Amygdala (tissue), 56 donors: ENCODE measurements at regions not wholly inside any gene's neighbourhood (a gene's known extent, or its start where the extent isn't known, plus 50 kb on each side); places are given as distances from the start of the nearest gene placed in this dataset.
"Not testable (repeated sequence)": the region's sequence is repeated elsewhere in the genome, so short reads cannot be mapped to it uniquely, and the experiment has no call there.

Experiments
- DNase-seq, 56 donors: peaks; one replicate each; lab custom pipeline; 2025; lab: John Stamatoyannopoulos, UW

- DNase-seq, result no peak
Observed at GRCh38 chr1:29599071-29599470, 362.7 kb downstream of the PTPRU start.

- no peak for DNase-seq
Observed at GRCh38 chr1:29597861-29598260, 361.5 kb downstream of the PTPRU start.

GRCh38 chr1:29593601-29594382 lies 357.5 kb downstream of the PTPRU start:
- no peak for DNase-seq

GRCh38 chr1:29592731-29593130 lies 356.4 kb downstream of the PTPRU start:
- no peak for DNase-seq

GRCh38 chr1:29592261-29592615 lies 355.9 kb downstream of the PTPRU start:
- DNase-seq, result no peak

- no peak for DNase-seq
Observed at GRCh38 chr1:29591601-29592260, 355.4 kb downstream of the PTPRU start.

GRCh38 chr1:29590583-29591565 lies 354.6 kb downstream of the PTPRU start:
- DNase-seq, result no peak

- not testable (repeated sequence) for DNase-seq
Observed at GRCh38 chr1:29589716-29590115, 353.4 kb downstream of the PTPRU start.

GRCh38 chr1:29586991-29587745 lies 350.8 kb downstream of the PTPRU start:
- DNase-seq, result no peak

GRCh38 chr1:29586215-29586614 lies 349.9 kb downstream of the PTPRU start:
- no peak for DNase-seq

GRCh38 chr1:29585656-29586055 lies 349.3 kb downstream of the PTPRU start:
- no peak for DNase-seq

- DNase-seq, result no peak
Observed at GRCh38 chr1:29585201-29585600, 348.9 kb downstream of the PTPRU start.

GRCh38 chr1:29584776-29585175 lies 348.5 kb downstream of the PTPRU start:
- DNase-seq, result no peak

GRCh38 chr1:29584362-29584761 lies 348.0 kb downstream of the PTPRU start:
- no peak for DNase-seq

- no peak for DNase-seq
Observed at GRCh38 chr1:29583727-29584126, 347.4 kb downstream of the PTPRU start.

GRCh38 chr1:29581256-29581655 lies 344.9 kb downstream of the PTPRU start:
- DNase-seq, result no peak

- DNase-seq, result no peak
Observed at GRCh38 chr1:29579821-29580425, 343.6 kb downstream of the PTPRU start.

GRCh38 chr1:29577512-29577911 lies 341.2 kb downstream of the PTPRU start:
- no peak for DNase-seq

- DNase-seq, result no peak
Observed at GRCh38 chr1:29576510-29576909, 340.2 kb downstream of the PTPRU start.

GRCh38 chr1:29575826-29576225 lies 339.5 kb downstream of the PTPRU start:
- no peak for DNase-seq
